PC-9 (cell line): ENCODE measurements at regions not wholly inside any gene's neighbourhood (a gene's known extent, or its start where the extent isn't known, plus 50 kb on each side); places are given as distances from the start of the nearest gene placed in this dataset.

Experiments
- BruUV-seq: library from RNA; stranded (reverse); fragments of 400-500 nt; replicated peaks from 2 replicates; lab custom pipeline; 2021; lab: Mats Ljungman, UMichigan
- CTCF ChIA-PET: fragments of 300-600 bp; sonication (Branson Sonifier 250); formaldehyde crosslinking; loops from one replicate; lab custom pipeline; 2022; ENCODE audit warnings: antibody characterized with exemption; lab: Charles Lee
- POLR2A ChIA-PET: fragments of 300-600 bp; sonication (Branson Sonifier 250); formaldehyde crosslinking; loops from one replicate; lab custom pipeline; 2022; ENCODE audit warnings: antibody characterized with exemption; ENCODE audit not compliant: unreplicated experiment; lab: Charles Lee
- DNase-seq, 2 experiments: peaks; one replicate each; pipeline versions ENCODE4 v3.0.0 to v3.0.0-alpha.2; 2015 to 2022; ENCODE audit warnings: mixed read lengths in 1 of 2
- H2AFZ ChIP-seq: fragments of 200-600 bp; sonication (generic); 2 replicates; pipeline ENCODE4 v1.8.1; 2017; ENCODE audit warnings: antibody characterized with exemption
- H3F3A ChIP-seq: fragments of 200-600 bp; sonication (generic); 2 replicates; pipeline ENCODE4 v1.8.1; 2017; ENCODE audit warnings: antibody characterized with exemption, mild to moderate bottlenecking, low read depth; ENCODE audit not compliant: insufficient read depth
- H3K27ac ChIP-seq: fragments of 200-600 bp; sonication (generic); 2 replicates; pipeline ENCODE4 v1.6.1; 2016; ENCODE audit warnings: mixed run types
- H3K27me3 ChIP-seq: fragments of 200-600 bp; sonication (generic); 2 replicates; pipeline ENCODE4 v1.6.1; 2016; ENCODE audit warnings: low read depth, mixed run types; ENCODE audit not compliant: insufficient read depth
- H3K36me3 ChIP-seq: fragments of 200-600 bp; sonication (generic); 2 replicates; pipeline ENCODE4 v1.6.1; 2016; ENCODE audit warnings: low read depth, mixed run types
- H3K4me1 ChIP-seq: fragments of 200-600 bp; sonication (generic); replicated peaks from 2 replicates; pipeline ENCODE4 v1.6.1; 2016; ENCODE audit warnings: mixed run types; ENCODE audit not compliant: insufficient read depth
- H3K4me2 ChIP-seq: fragments of 200-600 bp; sonication (generic); 2 replicates; pipeline ENCODE4 v1.6.1; 2017; ENCODE audit warnings: mixed run types
- H3K4me3 ChIP-seq: fragments of 200-600 bp; sonication (generic); 2 replicates; pipeline ENCODE4 v1.6.1; 2016; ENCODE audit warnings: mixed run types
- H3K79me2 ChIP-seq: fragments of 200-600 bp; sonication (generic); 2 replicates; pipeline ENCODE4 v1.6.1; 2017; ENCODE audit warnings: low read depth, mixed run types
- H3K9me2 ChIP-seq: fragments of 200-600 bp; sonication (generic); 2 replicates; pipeline ENCODE4 v1.8.1; 2017; ENCODE audit warnings: mild to moderate bottlenecking; ENCODE audit not compliant: insufficient read depth
- H3K9me3 ChIP-seq: fragments of 200-600 bp; sonication (generic); 2 replicates; pipeline ENCODE4 v1.8.1; 2016; ENCODE audit warnings: low read depth; ENCODE audit not compliant: insufficient read depth
- H4K20me1 ChIP-seq: fragments of 200-600 bp; sonication (generic); 2 replicates; pipeline ENCODE4 v1.8.1; 2017; ENCODE audit not compliant: insufficient read depth
- CTCF ChIP-seq: fragments of 200-600 bp; sonication (generic); conservative IDR thresholded peaks from 2 replicates; pipeline ENCODE4 v1.6.1; 2017; ENCODE audit warnings: mixed run types, antibody characterized with exemption, mild to moderate bottlenecking, moderate library complexity
- EZH2 ChIP-seq: fragments of 200-600 bp; sonication (generic); IDR thresholded peaks from 2 replicates; pipeline ENCODE4 v1.8.0; 2017; ENCODE audit warnings: antibody characterized with exemption, low read depth
- intact Hi-C: fragments of 100-400 bp; cut with micrococcal nuclease; formaldehyde crosslinking; loops from one replicate; pipeline ENCODE4 v1.10.0; 2022; ENCODE audit not compliant: unreplicated experiment

GRCh38 chr20:57104113-57104512 lies 162.3 kb downstream of the BMP7 start:
- no peak overlapping the region for H3K4me3 ChIP-seq
- H3F3A ChIP-seq, result no peaks in the 10 kb centered on the region
- TF ChIP-seq CTCF (no peak), EZH2 (no peak)
- H3K27me3 ChIP-seq, result peaks cover 83% of the 10 kb centered on the region
- H3K9me2 ChIP-seq, result no peaks in the 10 kb centered on the region
- no TSS peak for BruUV-seq
- ChIA-PET POLR2A (no interaction called here), CTCF (no interaction called here)
- H3K36me3 ChIP-seq, result no peaks in the 10 kb centered on the region
- no peak overlapping the region for H3K27ac ChIP-seq
- no peak overlapping the region for H3K4me2 ChIP-seq
- H3K9me3 ChIP-seq, result no peaks in the 10 kb centered on the region; the same call in 1 of the 2 replicates
- H2AFZ ChIP-seq, result no peak overlapping the region
- no peaks in the 10 kb centered on the region for H3K79me2 ChIP-seq
- no peaks in the 10 kb centered on the region for H4K20me1 ChIP-seq
- no peaks in the 10 kb centered on the region for H3K4me1 ChIP-seq
- intact Hi-C loops, result no loop called here
- no peak for DNase-seq

GRCh38 chr20:57104651-57105204 lies 161.7 kb downstream of the BMP7 start:
- peaks cover 77% of the 10 kb centered on the region for H3K27me3 ChIP-seq
- BruUV-seq, result no TSS peak
- no peaks in the 10 kb centered on the region for H3K79me2 ChIP-seq
- POLR2A ChIA-PET, result no interaction called here
- no peak for DNase-seq
- H3K4me1 ChIP-seq, result no peaks in the 10 kb centered on the region
- H3K36me3 ChIP-seq, result no peaks in the 10 kb centered on the region
- no peak overlapping the region for H3K27ac ChIP-seq
- H3K9me2 ChIP-seq, result no peaks in the 10 kb centered on the region
- H3K4me3 ChIP-seq, result no peak overlapping the region
- CTCF ChIA-PET, result no interaction called here
- no peaks in the 10 kb centered on the region for H3F3A ChIP-seq
- no peak overlapping the region for H2AFZ ChIP-seq
- no peaks in the 10 kb centered on the region for H4K20me1 ChIP-seq
- no peaks in the 10 kb centered on the region; the same call in 1 of the 2 replicates for H3K9me3 ChIP-seq
- TF ChIP-seq CTCF (no peak), EZH2 (no peak)
- H3K4me2 ChIP-seq, result no peak overlapping the region
- intact Hi-C loops, result no loop called here

GRCh38 chr20:57106030-57106682 lies 160.3 kb downstream of the BMP7 start:
- BruUV-seq, result no TSS peak
- no peak overlapping the region for H3K4me2 ChIP-seq
- ChIA-PET POLR2A (no interaction called here), CTCF (no interaction called here)
- no peaks in the 10 kb centered on the region for H4K20me1 ChIP-seq
- no peaks in the 10 kb centered on the region for H3K79me2 ChIP-seq
- no peak overlapping the region for H3K4me3 ChIP-seq
- H3K4me1 ChIP-seq, result no peaks in the 10 kb centered on the region
- H3K36me3 ChIP-seq, result no peaks in the 10 kb centered on the region
- H3K9me2 ChIP-seq, result no peaks in the 10 kb centered on the region
- H2AFZ ChIP-seq, result no peak overlapping the region
- intact Hi-C loops, result no loop called here
- no peak overlapping the region for H3K27ac ChIP-seq
- peaks cover 68% of the 10 kb centered on the region for H3K27me3 ChIP-seq
- no peaks in the 10 kb centered on the region for H3K9me3 ChIP-seq
- TF ChIP-seq CTCF (no peak), EZH2 (no peak)
- DNase-seq, result no peak
- H3F3A ChIP-seq, result no peaks in the 10 kb centered on the region
